GM10248 (cell line): ENCODE measurements at regions not wholly inside any gene's neighbourhood (a gene's known extent, or its start where the extent isn't known, plus 50 kb on each side); places are given as distances from the start of the nearest gene placed in this dataset.

Source experiments
- CTCF ChIA-PET: fragments of 300-600 bp; sonication (Branson Sonifier 250); formaldehyde crosslinking; extraction: SDS; loops from one replicate; lab custom pipeline; 2021; ENCODE audit warnings: antibody characterized with exemption; lab: Yijun Ruan, JAX
- POLR2A ChIA-PET: fragments of 350-650 bp; sonication (Branson Sonifier 250); formaldehyde crosslinking; extraction: SDS; loops from one replicate; lab custom pipeline; 2020; ENCODE audit warnings: antibody characterized with exemption; lab: Yijun Ruan, JAX
- DNase-seq: peaks from one replicate; pipeline ENCODE4 v3.0.0; 2012; ENCODE audit errors: extremely low spot score
- TF ChIP-seq, protein P1 (sequence below): IDR thresholded peaks from 2 replicates; pipeline ENCODE4 v1.5.1; 2012; ENCODE audit warnings: mild to moderate bottlenecking, low read depth; ENCODE audit errors: extremely low read depth, missing control alignments, control extremely low read depth

DNA sequence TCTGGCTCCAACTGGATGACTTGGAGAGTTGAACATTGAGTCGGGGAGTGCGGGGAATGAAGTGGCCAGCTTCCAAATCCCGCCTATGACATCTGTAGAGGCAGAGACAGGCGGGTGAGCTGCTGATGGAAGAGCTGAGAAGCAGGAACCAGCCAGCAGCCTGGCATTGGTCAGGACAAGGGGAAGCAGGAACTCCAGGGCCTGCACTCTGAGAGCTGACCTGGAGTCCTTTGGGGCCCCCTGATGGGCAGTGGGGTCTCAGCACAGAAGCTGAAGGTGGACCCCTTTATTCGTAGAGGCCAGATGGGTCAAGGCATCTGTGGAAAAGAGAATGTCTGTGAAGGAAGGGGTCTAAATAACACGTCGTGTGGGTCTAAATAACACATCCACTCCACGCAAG lies 57.0 kb downstream of the SEC61G start:
- no peak for DNase-seq
- CTCF ChIA-PET, result no interaction called here
- TF ChIP-seq, protein P1, sequence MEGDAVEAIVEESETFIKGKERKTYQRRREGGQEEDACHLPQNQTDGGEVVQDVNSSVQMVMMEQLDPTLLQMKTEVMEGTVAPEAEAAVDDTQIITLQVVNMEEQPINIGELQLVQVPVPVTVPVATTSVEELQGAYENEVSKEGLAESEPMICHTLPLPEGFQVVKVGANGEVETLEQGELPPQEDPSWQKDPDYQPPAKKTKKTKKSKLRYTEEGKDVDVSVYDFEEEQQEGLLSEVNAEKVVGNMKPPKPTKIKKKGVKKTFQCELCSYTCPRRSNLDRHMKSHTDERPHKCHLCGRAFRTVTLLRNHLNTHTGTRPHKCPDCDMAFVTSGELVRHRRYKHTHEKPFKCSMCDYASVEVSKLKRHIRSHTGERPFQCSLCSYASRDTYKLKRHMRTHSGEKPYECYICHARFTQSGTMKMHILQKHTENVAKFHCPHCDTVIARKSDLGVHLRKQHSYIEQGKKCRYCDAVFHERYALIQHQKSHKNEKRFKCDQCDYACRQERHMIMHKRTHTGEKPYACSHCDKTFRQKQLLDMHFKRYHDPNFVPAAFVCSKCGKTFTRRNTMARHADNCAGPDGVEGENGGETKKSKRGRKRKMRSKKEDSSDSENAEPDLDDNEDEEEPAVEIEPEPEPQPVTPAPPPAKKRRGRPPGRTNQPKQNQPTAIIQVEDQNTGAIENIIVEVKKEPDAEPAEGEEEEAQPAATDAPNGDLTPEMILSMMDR, result no peak
- POLR2A ChIA-PET, result interaction anchor here (0.6 kb wide), 1 partner anchor 586 kb away, joined by 6 read pairs; no protein-coding TSS in a partner anchor

DNA sequence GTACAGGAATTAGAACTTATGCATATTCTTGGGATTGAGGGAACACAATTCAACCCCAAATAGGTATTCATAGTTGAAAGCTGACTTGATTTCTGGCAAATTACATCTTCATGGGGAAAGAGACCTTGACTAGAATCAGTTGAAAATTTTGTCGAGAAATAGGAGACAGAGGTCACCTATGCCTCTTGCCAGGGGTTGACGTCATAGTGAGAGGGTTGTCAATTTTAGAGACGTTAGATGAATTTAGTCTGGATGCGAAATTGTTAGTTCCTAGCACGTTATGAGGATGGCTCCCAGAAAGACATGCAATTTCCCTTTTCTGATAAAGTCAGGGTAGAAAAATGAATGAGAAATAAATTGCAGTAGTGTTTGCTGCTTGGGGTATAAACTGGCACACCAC lies 59.3 kb downstream of the SEC61G start:
- POLR2A ChIA-PET, result no interaction called here
- CTCF ChIA-PET, result no interaction called here
- TF ChIP-seq, protein P1, result no peak
- DNase-seq, result no peak

DNA sequence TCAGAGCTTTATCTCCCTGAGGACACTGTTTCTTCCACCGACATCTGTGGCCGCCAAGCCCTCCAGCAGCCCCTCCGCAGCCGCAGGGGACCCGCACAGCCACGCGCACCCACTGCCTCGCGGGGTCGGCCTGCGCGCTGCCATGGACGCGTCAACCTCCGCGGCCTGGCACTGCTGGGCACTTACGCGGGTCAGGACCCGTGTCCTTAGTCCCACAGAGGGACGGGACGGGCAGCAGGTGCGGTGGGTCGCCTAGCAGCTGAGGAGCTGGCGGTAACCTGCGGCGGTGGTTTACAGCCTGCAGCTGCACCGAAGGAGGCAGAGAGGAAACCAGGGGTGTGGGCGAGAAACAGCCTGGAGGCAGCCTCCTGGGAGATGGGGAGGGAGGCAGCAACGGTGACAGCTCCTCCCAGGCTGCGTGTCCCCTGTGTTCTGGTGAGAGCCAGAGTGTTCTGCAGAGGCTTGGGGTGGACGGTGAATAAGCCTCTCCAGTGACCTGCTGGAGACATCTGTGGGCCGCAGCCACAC lies 61.3 kb downstream of the SEC61G start:
- ChIA-PET POLR2A (no interaction called here), CTCF (no interaction called here)
- TF ChIP-seq, protein P1, result no peak
- DNase-seq, result no peak

DNA sequence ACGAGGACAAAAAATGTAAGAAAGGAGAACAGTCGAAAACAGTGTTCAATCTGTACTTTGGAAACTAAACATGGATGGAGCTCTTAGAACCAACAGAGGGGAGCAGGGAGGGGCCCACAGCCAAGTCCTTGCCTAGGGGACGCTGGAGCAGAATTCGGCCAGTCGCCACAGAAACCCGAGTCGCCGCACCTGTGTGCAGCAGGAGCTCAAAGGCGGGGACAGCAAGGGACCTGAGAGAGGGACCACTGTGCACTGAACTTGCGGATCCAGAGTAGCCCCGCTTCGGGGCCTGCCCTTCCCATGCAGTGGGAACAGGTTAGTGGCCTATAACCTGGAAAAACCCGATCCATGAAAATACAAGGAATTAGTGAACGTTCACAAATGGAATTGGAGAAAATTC lies 68.1 kb downstream of the SEC61G start:
- no peak for DNase-seq
- ChIA-PET POLR2A (no interaction called here), CTCF (no interaction called here)

DNA sequence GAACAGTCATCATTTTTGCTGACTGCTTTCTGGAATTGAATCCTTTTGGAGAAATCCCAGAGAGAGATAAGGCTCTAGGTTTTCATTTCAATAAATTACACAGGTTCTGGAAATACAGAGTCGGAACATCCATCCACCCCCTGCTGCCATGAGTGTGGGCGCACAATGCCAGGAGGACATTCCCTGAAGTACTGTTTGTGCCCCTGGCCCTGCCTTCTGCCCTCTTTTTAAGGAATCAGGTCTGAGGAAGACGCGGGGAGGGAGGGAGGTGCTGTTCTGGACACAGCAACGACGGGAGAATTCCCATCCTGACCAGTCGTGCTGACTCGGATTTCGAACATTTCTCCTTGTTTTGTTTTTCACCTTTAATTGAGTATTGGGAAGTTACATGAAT lies 69.0 kb downstream of the SEC61G start:
- no peak for DNase-seq
- POLR2A ChIA-PET, result no interaction called here
- CTCF ChIA-PET, result no interaction called here
- TF ChIP-seq, protein P1, result no peak

More for the DNA sequence above, 68.1 kb downstream of the SEC61G start:
- TF ChIP-seq, protein P1, result no peak

DNA sequence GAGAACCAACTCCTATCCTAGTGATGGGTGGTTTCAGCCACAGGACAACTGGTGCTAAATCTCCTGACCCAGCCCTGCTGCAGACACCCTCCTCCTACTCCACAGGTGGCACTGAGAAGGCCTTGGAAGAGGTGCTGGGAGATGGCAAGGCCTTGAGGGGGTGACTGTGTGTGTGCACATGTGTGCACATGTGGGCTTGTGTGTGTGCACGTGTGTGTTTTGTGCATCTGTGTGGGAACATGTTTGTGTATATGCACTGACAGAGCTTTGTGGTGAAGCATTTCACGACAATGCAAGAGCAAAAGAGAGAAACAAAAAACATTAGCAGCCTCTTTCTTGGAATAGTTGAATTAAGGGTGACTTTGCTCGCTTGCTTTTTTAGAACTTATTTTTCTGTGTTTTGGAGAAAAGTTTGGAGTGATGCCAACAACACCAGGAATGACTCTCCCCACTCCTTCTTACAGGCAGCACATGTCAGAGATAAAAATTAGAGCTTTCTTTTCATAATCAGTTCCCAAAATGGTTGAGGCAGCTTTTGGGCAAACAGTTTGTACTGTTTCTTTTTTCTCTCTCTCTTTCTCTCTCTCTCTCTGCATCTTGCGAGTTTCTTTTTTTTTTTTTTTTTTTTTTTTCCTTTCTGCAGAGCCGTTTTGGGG lies 69.5 kb downstream of the SEC61G start:
- POLR2A ChIA-PET, result no interaction called here
- TF ChIP-seq, protein P1, result no peak
- no peak for DNase-seq
- CTCF ChIA-PET, result no interaction called here
